GM23338 (cell line): ENCODE measurements at regions not wholly inside any gene's neighbourhood (a gene's known extent, or its start where the extent isn't known, plus 50 kb on each side); places are given as distances from the start of the nearest gene placed in this dataset.
"Not testable (repeated sequence)": the region's sequence is repeated elsewhere in the genome, so short reads cannot be mapped to it uniquely, and the experiment has no call there.

Experiments
- CREB1 ChIP-seq: fragments of 250-450 bp; sonication (Bioruptor Pico); IDR thresholded peaks from 2 replicates; pipeline ENCODE4 v1.5.0; 2020; ENCODE audit warnings: low read depth, mild to moderate bottlenecking, moderate library complexity
- ETS1 ChIP-seq: IDR thresholded peaks from 2 replicates; pipeline ENCODE4 v1.6.1; 2016; ENCODE audit warnings: antibody characterized with exemption
- EZH2 ChIP-seq: fragments of 200-600 bp; sonication (generic); IDR thresholded peaks from one replicate; pipeline ENCODE4 v1.8.0; 2017; ENCODE audit warnings: antibody characterized with exemption, mild to moderate bottlenecking, low read depth; ENCODE audit not compliant: unreplicated experiment
- EZH2phosphoT487 ChIP-seq: fragments of 200-600 bp; sonication (generic); IDR thresholded peaks from one replicate; pipeline ENCODE4 v1.8.1; 2018; ENCODE audit warnings: antibody characterized with exemption; ENCODE audit not compliant: unreplicated experiment
- JUNB ChIP-seq: IDR thresholded peaks from one replicate; pipeline ENCODE4 v1.6.1; 2016; ENCODE audit warnings: antibody characterized with exemption; ENCODE audit not compliant: unreplicated experiment
- NANOG ChIP-seq: IDR thresholded peaks from 2 replicates; pipeline ENCODE4 v1.6.1; 2016; ENCODE audit warnings: antibody characterized with exemption, borderline replicate concordance
- POLR2AphosphoS5 ChIP-seq: IDR thresholded peaks from 2 replicates; pipeline ENCODE4 v1.6.1; 2016; ENCODE audit warnings: antibody characterized with exemption, low read depth
- REST ChIP-seq: IDR thresholded peaks from one replicate; pipeline ENCODE4 v1.6.1; 2018; ENCODE audit warnings: antibody characterized with exemption; ENCODE audit not compliant: unreplicated experiment
- STAT1 ChIP-seq: IDR thresholded peaks from one replicate; pipeline ENCODE4 v1.6.1; 2016; ENCODE audit warnings: antibody characterized with exemption; ENCODE audit not compliant: unreplicated experiment
- ZNF114 ChIP-seq: fragments of 250-450 bp; sonication (Bioruptor Pico); IDR thresholded peaks from 2 replicates; pipeline ENCODE4 v1.5.0; 2020; ENCODE audit warnings: mild to moderate bottlenecking, moderate library complexity
- ZNF331 ChIP-seq: fragments of 250-450 bp; sonication (Bioruptor Pico); IDR thresholded peaks from 2 replicates; pipeline ENCODE4 v1.5.0; 2020; ENCODE audit warnings: low read depth, mild to moderate bottlenecking, moderate library complexity
- TF ChIP-seq, protein P1 (sequence below), 2 experiments: fragments of 200-600 bp in 1 of 2; sonication (generic) in 1 of 2; conservative IDR thresholded peaks; 2 replicates each; pipeline versions ENCODE4 v1.5.1 to v1.6.1; 2016 to 2017; ENCODE audit warnings: antibody characterized with exemption in 2 of 2, low read depth in 2 of 2, mild to moderate bottlenecking in 2 of 2, moderate library complexity in 1 of 2

GRCh38 chr17:20903549-20903948 lies 139.3 kb downstream of the USP22 start:
- not testable (repeated sequence) for TF ChIP-seq REST; ETS1; CREB1 (CRISPR knock-in tag); POLR2AphosphoS5; EZH2; STAT1; EZH2phosphoT487; JUNB; ZNF114 (CRISPR knock-in tag); ZNF331 (CRISPR knock-in tag); NANOG
- TF ChIP-seq, protein P1, sequence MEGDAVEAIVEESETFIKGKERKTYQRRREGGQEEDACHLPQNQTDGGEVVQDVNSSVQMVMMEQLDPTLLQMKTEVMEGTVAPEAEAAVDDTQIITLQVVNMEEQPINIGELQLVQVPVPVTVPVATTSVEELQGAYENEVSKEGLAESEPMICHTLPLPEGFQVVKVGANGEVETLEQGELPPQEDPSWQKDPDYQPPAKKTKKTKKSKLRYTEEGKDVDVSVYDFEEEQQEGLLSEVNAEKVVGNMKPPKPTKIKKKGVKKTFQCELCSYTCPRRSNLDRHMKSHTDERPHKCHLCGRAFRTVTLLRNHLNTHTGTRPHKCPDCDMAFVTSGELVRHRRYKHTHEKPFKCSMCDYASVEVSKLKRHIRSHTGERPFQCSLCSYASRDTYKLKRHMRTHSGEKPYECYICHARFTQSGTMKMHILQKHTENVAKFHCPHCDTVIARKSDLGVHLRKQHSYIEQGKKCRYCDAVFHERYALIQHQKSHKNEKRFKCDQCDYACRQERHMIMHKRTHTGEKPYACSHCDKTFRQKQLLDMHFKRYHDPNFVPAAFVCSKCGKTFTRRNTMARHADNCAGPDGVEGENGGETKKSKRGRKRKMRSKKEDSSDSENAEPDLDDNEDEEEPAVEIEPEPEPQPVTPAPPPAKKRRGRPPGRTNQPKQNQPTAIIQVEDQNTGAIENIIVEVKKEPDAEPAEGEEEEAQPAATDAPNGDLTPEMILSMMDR (conservative IDR thresholded peaks at IDR 0.05; ENCODE audit: low read depth in 2 of 2): not testable (repeated sequence)
